ENCODE measurements at regions not wholly inside any gene's neighbourhood (a gene's known extent, or its start where the extent isn't known, plus 50 kb on each side); places are given as distances from the start of the nearest gene placed in this dataset.

DNA sequence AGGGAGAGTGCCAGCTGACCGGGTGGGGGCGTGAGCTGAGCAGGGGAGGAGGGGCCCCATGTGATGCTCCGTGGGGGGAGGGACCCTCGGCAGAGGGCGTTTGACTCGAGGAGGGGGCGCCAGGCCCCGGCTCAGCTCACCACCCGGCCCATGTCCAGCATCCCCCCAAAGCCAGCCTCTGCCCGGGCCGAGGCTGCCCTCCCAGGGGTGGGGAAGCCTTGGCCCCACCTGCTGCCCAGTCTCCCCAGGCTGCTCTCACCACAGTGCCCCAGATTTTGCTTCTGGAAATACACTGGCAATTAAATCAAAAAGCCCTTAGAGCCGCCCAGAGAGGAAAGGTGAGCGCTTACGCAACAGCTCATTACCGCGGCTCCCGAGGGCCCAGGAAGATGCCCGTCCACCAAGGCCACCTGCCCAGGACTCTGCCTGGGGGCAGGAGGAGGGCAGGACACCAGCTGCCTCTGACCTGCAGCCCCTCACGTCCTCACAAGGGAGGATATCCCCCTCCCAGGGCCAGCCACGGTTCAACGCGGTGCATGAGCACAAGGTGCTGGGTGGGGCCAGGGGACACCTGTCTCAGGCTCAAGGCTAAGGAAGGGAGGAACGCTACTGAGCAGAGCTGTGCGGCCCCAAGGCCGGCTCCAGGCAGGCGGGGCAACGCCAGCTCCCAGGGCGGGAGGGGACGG is 70.0 kb upstream of the INPP5A start:
- TF ChIP-seq EP300 (IDR thresholded peaks at IDR 0.05) (no peak), POLR2A (IDR thresholded peaks at IDR 0.05) (no peak)
- TF ChIP-seq, protein P1, sequence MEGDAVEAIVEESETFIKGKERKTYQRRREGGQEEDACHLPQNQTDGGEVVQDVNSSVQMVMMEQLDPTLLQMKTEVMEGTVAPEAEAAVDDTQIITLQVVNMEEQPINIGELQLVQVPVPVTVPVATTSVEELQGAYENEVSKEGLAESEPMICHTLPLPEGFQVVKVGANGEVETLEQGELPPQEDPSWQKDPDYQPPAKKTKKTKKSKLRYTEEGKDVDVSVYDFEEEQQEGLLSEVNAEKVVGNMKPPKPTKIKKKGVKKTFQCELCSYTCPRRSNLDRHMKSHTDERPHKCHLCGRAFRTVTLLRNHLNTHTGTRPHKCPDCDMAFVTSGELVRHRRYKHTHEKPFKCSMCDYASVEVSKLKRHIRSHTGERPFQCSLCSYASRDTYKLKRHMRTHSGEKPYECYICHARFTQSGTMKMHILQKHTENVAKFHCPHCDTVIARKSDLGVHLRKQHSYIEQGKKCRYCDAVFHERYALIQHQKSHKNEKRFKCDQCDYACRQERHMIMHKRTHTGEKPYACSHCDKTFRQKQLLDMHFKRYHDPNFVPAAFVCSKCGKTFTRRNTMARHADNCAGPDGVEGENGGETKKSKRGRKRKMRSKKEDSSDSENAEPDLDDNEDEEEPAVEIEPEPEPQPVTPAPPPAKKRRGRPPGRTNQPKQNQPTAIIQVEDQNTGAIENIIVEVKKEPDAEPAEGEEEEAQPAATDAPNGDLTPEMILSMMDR (IDR thresholded peaks at IDR 0.05) = no peak
